ENCODE measurements at regions not wholly inside any gene's neighbourhood (a gene's known extent, or its start where the extent isn't known, plus 50 kb on each side); places are given as distances from the start of the nearest gene placed in this dataset.

- TF ChIP-seq, protein P1, sequence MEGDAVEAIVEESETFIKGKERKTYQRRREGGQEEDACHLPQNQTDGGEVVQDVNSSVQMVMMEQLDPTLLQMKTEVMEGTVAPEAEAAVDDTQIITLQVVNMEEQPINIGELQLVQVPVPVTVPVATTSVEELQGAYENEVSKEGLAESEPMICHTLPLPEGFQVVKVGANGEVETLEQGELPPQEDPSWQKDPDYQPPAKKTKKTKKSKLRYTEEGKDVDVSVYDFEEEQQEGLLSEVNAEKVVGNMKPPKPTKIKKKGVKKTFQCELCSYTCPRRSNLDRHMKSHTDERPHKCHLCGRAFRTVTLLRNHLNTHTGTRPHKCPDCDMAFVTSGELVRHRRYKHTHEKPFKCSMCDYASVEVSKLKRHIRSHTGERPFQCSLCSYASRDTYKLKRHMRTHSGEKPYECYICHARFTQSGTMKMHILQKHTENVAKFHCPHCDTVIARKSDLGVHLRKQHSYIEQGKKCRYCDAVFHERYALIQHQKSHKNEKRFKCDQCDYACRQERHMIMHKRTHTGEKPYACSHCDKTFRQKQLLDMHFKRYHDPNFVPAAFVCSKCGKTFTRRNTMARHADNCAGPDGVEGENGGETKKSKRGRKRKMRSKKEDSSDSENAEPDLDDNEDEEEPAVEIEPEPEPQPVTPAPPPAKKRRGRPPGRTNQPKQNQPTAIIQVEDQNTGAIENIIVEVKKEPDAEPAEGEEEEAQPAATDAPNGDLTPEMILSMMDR (IDR thresholded peaks at IDR 0.05), result no peak
- TF ChIP-seq EP300 (IDR thresholded peaks at IDR 0.05) (no peak), POLR2A (IDR thresholded peaks at IDR 0.05) (no peak)
Observed at GRCh38 chr3:13214847-13215472, 141.7 kb upstream of the IQSEC1 start.
